Astrocyte of the spinal cord (primary cell): ENCODE measurements at regions not wholly inside any gene's neighbourhood (a gene's known extent, or its start where the extent isn't known, plus 50 kb on each side); places are given as distances from the start of the nearest gene placed in this dataset.

Experiments used
- DNase-seq: peaks from one replicate; pipeline ENCODE4 v3.0.0; 2011; ENCODE audit warnings: low read depth, low spot score
- H3K4me3 ChIP-seq: 2 replicates; pipeline ENCODE4 v1.5.1; 2011; ENCODE audit warnings: low read depth, mild to moderate bottlenecking, low read length, moderate library complexity
- CTCF ChIP-seq: IDR thresholded peaks from 2 replicates; pipeline ENCODE4 v1.5.1; 2012; ENCODE audit warnings: low read depth, mild to moderate bottlenecking, low read length, inconsistent platforms
- in situ Hi-C: cut with HindIII; loops from 2 replicates; pipeline ENCODE4 v1.10.0; 2017; ENCODE audit warnings: low sequenced_read_pairs

GRCh38 chr12:89892436-89892835 is 183.8 kb upstream of the ATP2B1 start:
- in situ Hi-C loops = no loop called here
- no peak for TF ChIP-seq CTCF
- DNase-seq = no peak
- H3K4me3 ChIP-seq = no peak overlapping the region

- in situ Hi-C loops = no loop called here
- no peak overlapping the region for H3K4me3 ChIP-seq
These were observed 183.3 kb upstream of the ATP2B1 start for GRCh38 chr12:89891933-89892332.

GRCh38 chr12:89890161-89890560 is 181.5 kb upstream of the ATP2B1 start:
- DNase-seq = no peak
- in situ Hi-C loops = no loop called here
- no peak for TF ChIP-seq CTCF
- H3K4me3 ChIP-seq = no peak overlapping the region

More at GRCh38 chr12:89891933-89892332, 183.3 kb upstream of the ATP2B1 start:
- TF ChIP-seq CTCF = no peak
- no peak for DNase-seq

- TF ChIP-seq CTCF = no peak
- no peak overlapping the region for H3K4me3 ChIP-seq
- in situ Hi-C loops = no loop called here
- DNase-seq = peak; percentile 57
These were observed 180.4 kb upstream of the ATP2B1 start for GRCh38 chr12:89889062-89889461.

GRCh38 chr12:89884952-89885351 is 176.3 kb upstream of the ATP2B1 start:
- no peak for TF ChIP-seq CTCF
- H3K4me3 ChIP-seq = no peak overlapping the region
- DNase-seq = no peak
- in situ Hi-C loops = no loop called here

GRCh38 chr12:89884416-89884898 is 175.8 kb upstream of the ATP2B1 start:
- no peak for TF ChIP-seq CTCF
- DNase-seq = peak; percentile 17
- in situ Hi-C loops = no loop called here
- H3K4me3 ChIP-seq = no peak overlapping the region
